ENCODE measurements at regions not wholly inside any gene's neighbourhood (a gene's known extent, or its start where the extent isn't known, plus 50 kb on each side); places are given as distances from the start of the nearest gene placed in this dataset.

- no peak overlapping the region for H3K4me2 ChIP-seq (ENCODE audit: low read length)
- H3K9me3 ChIP-seq (ENCODE audit: insufficient read depth, low read length): no peaks in the 10 kb centered on the region
- TF ChIP-seq CTCF (IDR thresholded peaks at IDR 0.05; ENCODE audit: low read depth, low read length): no peak
- no peak for TF ChIP-seq EZH2phosphoT487 (IDR thresholded peaks at IDR 0.05; ENCODE audit: low read depth)
- H3K27me3 ChIP-seq (ENCODE audit: low read depth, low read length): no peaks in the 10 kb centered on the region
- H2AFZ ChIP-seq (ENCODE audit: low read depth, low read length): no peak overlapping the region
- H4K20me1 ChIP-seq (ENCODE audit: insufficient read depth, low read length): no peaks in the 10 kb centered on the region
- no peaks in the 10 kb centered on the region for H3K79me2 ChIP-seq (ENCODE audit: low read length)
- no peak overlapping the region for H3K27ac ChIP-seq (ENCODE audit: low read length)
- no peaks in the 10 kb centered on the region for H3K36me3 ChIP-seq (replicated peaks; ENCODE audit: low read depth, low read length)
- H3K4me1 ChIP-seq (ENCODE audit: low read length): no peaks in the 10 kb centered on the region
- H3K4me3 ChIP-seq (ENCODE audit: low read length): no peak overlapping the region
- no peak overlapping the region for H3K9ac ChIP-seq (ENCODE audit: low read length)
Observed at GRCh38 chr10:130233035-130233360, 96.8 kb downstream of the GLRX3 start.

- H4K20me1 ChIP-seq (ENCODE audit: insufficient read depth, low read length): no peaks in the 10 kb centered on the region
Observed at GRCh38 chr10:130233426-130233825, 97.2 kb downstream of the GLRX3 start.

GRCh38 chr10:130234171-130234965 is 98.2 kb downstream of the GLRX3 start:
- H3K4me1 ChIP-seq (ENCODE audit: low read length): no peaks in the 10 kb centered on the region
- no peaks in the 10 kb centered on the region for H3K36me3 ChIP-seq (replicated peaks; ENCODE audit: low read depth, low read length)
- H3K4me2 ChIP-seq (ENCODE audit: low read length): no peak overlapping the region
- TF ChIP-seq EZH2phosphoT487 (IDR thresholded peaks at IDR 0.05; ENCODE audit: low read depth) (no peak), CTCF (IDR thresholded peaks at IDR 0.05; ENCODE audit: low read depth, low read length) (no peak)
- no peaks in the 10 kb centered on the region for H4K20me1 ChIP-seq (ENCODE audit: insufficient read depth, low read length)
- no peak overlapping the region for H3K27ac ChIP-seq (ENCODE audit: low read length)
- H3K9ac ChIP-seq (ENCODE audit: low read length): no peak overlapping the region
- no peaks in the 10 kb centered on the region for H3K9me3 ChIP-seq (ENCODE audit: insufficient read depth, low read length)
- H3K4me3 ChIP-seq (ENCODE audit: low read length): no peak overlapping the region
- no peak overlapping the region for H2AFZ ChIP-seq (ENCODE audit: low read depth, low read length)
- H3K27me3 ChIP-seq (ENCODE audit: low read depth, low read length): no peaks in the 10 kb centered on the region
- H3K79me2 ChIP-seq (ENCODE audit: low read length): no peaks in the 10 kb centered on the region

More at GRCh38 chr10:130233426-130233825, 97.2 kb downstream of the GLRX3 start:
- no peak overlapping the region for H3K4me3 ChIP-seq (ENCODE audit: low read length)
- H3K9ac ChIP-seq (ENCODE audit: low read length): no peak overlapping the region
- TF ChIP-seq CTCF (IDR thresholded peaks at IDR 0.05; ENCODE audit: low read depth, low read length) (no peak), EZH2phosphoT487 (IDR thresholded peaks at IDR 0.05; ENCODE audit: low read depth) (no peak)
- H3K27ac ChIP-seq (ENCODE audit: low read length): no peak overlapping the region
- no peaks in the 10 kb centered on the region for H3K36me3 ChIP-seq (replicated peaks; ENCODE audit: low read depth, low read length)
- no peaks in the 10 kb centered on the region for H3K79me2 ChIP-seq (ENCODE audit: low read length)
- no peaks in the 10 kb centered on the region for H3K4me1 ChIP-seq (ENCODE audit: low read length)
- H2AFZ ChIP-seq (ENCODE audit: low read depth, low read length): no peak overlapping the region
- no peak overlapping the region for H3K4me2 ChIP-seq (ENCODE audit: low read length)
- H3K27me3 ChIP-seq (ENCODE audit: low read depth, low read length): no peaks in the 10 kb centered on the region
- H3K9me3 ChIP-seq (ENCODE audit: insufficient read depth, low read length): no peaks in the 10 kb centered on the region

- Histone ChIP-seq H3K9ac (ENCODE audit: low read length) (no peak overlapping the region), H3K36me3 (replicated peaks; ENCODE audit: low read depth, low read length) (no peaks in the 10 kb centered on the region), H3K4me1 (ENCODE audit: low read length) (no peaks in the 10 kb centered on the region), H3K4me2 (ENCODE audit: low read length) (no peak overlapping the region), H2AFZ (ENCODE audit: low read depth, low read length) (no peak overlapping the region), H3K27ac (ENCODE audit: low read length) (no peak overlapping the region), H3K9me3 (ENCODE audit: insufficient read depth, low read length) (no peaks in the 10 kb centered on the region), H4K20me1 (ENCODE audit: insufficient read depth, low read length) (no peaks in the 10 kb centered on the region), H3K27me3 (ENCODE audit: low read depth, low read length) (no peaks in the 10 kb centered on the region), H3K4me3 (ENCODE audit: low read length) (no peak overlapping the region), H3K79me2 (ENCODE audit: low read length) (no peaks in the 10 kb centered on the region)
- TF ChIP-seq CTCF (IDR thresholded peaks at IDR 0.05; ENCODE audit: low read depth, low read length) (no peak), EZH2phosphoT487 (IDR thresholded peaks at IDR 0.05; ENCODE audit: low read depth) (no peak)
Observed at GRCh38 chr10:130236711-130237110, 100.5 kb downstream of the GLRX3 start.

Data from OCI-LY3 (cell line).